Activated effector memory CD4-positive, alpha-beta T cell treated with anti-CD3 and anti-CD28 coated beads, Interleukin-2, amount 50 U/mL, for 16 hours (primary cell): ENCODE measurements at regions not wholly inside any gene's neighbourhood (a gene's known extent, or its start where the extent isn't known, plus 50 kb on each side); places are given as distances from the start of the nearest gene placed in this dataset.

Source experiments
- DNase-seq: peaks from one replicate; pipeline ENCODE4 v3.0.0-alpha.2; 2020

GRCh38 chr5:38018016-38018415 lies 178.2 kb upstream of the GDNF start:
- DNase-seq, result no peak

DNA sequence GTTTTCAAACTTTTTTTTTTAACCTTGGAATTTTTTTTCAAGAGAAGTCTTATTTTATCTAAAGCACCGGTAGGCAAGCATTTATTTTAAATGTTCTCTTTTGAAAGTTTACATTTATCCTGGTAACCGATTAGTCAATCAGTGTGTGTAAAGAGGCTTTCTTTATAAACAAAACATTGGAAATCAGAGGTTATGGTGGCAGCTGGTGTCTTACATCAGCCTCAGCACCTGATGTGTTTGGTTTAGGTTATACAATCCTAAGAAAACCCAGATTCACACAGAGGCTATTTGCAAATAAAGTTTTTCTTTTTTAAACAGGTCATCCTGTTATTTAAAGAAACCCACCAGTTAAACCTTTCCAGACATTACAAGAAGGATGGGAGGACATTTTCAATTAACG lies 173.3 kb upstream of the GDNF start:
- no peak for DNase-seq

- DNase-seq, result no peak
Observed at GRCh38 chr5:38011668-38012188, 171.9 kb upstream of the GDNF start.

- DNase-seq, result no peak
Observed at GRCh38 chr5:38009749-38010358, 170.0 kb upstream of the GDNF start.

- no peak for DNase-seq
Observed at GRCh38 chr5:38008198-38008597, 168.4 kb upstream of the GDNF start.

DNA sequence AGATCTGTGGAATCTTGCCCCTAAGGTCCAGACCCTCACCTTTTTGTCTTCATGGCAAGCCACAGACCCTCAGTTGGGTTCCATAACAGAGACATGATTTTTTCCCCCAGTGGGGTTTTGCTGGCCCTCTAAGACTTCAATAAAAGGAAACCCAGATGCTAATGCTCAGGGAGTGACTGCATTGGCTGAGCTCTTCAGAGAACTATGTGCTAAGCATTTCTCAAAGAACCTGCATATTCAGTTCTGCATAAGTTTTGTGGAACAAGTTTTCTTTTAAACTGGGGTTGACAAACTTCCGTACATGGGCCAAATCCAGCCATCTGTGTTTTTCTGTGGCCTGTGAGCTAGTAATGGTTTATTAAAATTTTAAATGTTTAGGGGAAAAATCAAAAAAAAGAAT lies 159.8 kb upstream of the GDNF start:
- no peak for DNase-seq

GRCh38 chr5:37996918-37997317 lies 157.1 kb upstream of the GDNF start:
- DNase-seq, result no peak

GRCh38 chr5:37994729-37995128 lies 154.9 kb upstream of the GDNF start:
- DNase-seq, result no peak

DNA sequence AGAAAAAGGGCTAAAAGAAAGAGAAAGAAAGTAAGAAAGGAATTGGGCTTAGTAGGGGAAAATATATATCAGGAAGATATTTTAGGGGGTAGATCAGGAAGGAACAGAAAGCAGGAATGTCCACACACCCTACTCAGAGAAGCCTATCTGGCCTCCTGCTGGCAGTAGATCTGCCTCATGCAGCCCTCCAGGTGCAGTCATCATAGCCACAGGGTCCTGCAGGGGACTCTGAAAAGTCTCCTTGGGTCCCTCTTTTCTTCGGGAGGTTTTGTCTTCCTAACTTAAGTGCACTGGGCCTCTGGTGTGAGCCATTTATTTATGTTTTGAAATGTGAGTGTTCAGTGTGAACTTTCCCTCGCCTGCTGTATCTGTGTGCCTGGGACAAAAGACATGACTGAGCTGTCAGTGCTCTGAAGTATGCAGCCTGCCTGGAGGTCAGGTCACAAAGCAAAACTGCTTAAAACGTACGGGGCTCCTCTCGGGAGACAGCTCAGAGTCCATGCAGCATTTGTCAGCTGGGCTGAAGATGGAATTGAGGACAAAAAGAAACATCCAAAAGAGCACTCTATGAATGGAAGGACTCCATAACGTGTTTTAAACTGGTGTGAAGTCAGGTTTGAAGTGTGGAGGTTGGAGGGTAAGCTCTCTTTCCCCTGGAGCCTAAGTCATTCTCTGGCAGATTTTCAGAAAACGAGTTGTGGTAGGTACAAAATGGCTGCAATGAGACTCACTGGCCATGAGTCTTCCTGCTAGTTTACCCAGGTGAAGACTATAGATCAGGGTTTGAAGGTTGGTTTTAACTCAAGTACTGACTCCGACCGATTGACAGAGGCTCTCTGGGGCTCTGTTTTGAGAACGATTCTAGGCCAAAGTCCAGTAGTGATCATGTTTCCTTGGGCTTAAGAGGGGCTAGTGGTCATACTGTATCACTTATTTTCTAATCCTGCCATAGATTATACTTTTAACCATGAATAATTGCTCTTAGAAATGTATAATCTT lies 151.8 kb upstream of the GDNF start:
- no peak for DNase-seq

- DNase-seq, result no peak
Observed at GRCh38 chr5:37989884-37990283, 150.0 kb upstream of the GDNF start.

GRCh38 chr5:37988454-37989046 lies 148.7 kb upstream of the GDNF start:
- no peak for DNase-seq

DNA sequence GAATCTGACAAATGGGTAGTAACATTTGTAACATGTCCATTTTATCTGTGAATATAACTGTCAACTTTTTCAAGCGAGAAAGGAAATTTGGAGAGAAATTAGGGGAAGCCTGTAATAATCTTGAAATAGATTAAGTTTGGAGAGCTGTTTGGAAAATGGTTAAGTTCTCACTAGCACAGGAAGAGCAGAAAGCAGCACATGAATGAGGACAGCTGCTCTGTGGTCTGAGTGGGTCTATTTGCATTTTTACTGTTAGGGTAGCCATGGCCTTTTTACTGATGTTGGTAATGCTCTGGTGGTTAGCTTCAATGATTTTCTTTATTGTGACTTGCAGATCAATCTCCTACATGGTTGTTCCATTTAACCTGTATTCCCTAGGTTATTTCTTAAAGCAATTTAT lies 144.5 kb upstream of the GDNF start:
- no peak for DNase-seq

- DNase-seq, result no peak
Observed at GRCh38 chr5:37983463-37983862, 143.6 kb upstream of the GDNF start.

GRCh38 chr5:37979559-37979958 lies 139.7 kb upstream of the GDNF start:
- DNase-seq, result no peak

- DNase-seq, result no peak
Observed at GRCh38 chr5:37975531-37975930, 135.7 kb upstream of the GDNF start.

GRCh38 chr5:37971483-37972024 lies 131.7 kb upstream of the GDNF start:
- DNase-seq, result no peak

DNA sequence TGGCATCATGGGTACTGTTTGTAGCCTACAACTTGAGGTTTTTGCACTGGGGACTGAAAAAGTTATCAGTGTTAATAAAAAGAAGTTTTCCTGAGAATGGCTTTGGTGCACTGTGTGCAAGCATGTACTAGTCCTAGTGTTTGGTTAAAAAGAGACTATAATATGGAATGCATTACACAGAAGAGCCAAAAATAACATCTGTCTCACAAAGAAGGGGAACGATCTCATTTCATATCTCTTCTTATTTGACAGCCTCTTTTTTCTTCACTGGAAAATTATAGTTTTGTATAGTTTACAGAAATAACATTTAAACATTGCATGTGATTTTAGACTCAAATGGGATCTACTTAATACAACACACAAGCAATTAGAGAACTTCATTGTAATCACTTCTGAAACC lies 127.0 kb upstream of the GDNF start:
- DNase-seq, result no peak

DNA sequence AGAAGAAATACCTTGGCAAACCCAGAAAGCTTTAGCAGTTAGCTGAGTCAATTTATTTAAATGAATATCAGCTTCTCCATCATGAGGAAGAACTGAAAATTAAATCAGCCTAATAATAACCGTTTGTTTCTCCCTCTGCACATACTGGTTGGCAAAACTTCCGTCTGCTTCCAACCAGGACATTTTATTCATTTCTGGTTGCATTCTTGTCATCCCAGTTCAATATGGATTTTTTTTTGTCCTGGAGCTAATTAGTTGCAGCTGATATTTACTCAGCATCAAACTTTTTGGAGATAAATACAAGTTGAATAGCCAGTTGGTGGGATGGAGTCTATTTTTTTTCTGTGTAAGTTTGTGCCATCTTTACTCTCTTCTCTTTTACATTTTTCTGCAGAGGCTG lies 126.5 kb upstream of the GDNF start:
- DNase-seq, result no peak

DNA sequence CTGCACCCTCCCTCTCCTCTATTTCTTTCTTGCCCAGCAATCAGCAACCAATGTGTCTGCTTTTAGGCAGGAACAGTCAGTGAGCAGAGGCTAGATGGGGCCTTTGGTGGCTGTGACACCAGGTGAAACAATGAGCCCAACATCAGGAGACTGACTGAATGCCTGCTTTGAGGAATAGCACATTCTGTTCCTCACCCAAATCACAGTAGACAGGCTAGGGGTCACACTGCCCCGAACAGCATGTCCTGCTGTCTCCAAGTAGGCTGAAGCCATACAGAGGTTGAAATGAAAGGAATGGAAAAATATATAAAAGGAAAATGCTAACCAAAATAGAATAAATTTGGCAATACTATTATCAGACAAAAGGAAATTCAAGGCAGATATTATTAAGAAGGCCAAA lies 122.5 kb upstream of the GDNF start:
- DNase-seq, result no peak

DNA sequence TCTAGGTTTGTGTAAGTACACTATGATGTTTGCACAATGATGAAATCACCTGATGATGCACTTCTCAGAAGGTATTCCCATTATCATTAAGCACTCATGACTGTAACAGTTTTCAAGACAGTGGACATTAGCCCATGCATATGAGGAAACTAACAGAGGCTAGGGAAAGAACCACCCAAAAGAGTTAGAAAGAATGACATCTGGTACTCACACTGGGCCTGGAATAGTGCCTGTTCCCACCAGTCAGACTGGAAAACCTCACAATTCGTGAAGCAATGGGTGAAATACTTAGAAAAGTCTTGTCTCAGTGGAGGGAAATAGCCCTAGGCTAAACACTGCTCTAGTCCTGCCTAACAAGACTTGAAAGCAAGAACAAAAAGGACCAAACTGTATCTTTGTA lies 117.4 kb upstream of the GDNF start:
- no peak for DNase-seq

- DNase-seq, result no peak
Observed at GRCh38 chr5:37955748-37956147, 115.9 kb upstream of the GDNF start.

DNA sequence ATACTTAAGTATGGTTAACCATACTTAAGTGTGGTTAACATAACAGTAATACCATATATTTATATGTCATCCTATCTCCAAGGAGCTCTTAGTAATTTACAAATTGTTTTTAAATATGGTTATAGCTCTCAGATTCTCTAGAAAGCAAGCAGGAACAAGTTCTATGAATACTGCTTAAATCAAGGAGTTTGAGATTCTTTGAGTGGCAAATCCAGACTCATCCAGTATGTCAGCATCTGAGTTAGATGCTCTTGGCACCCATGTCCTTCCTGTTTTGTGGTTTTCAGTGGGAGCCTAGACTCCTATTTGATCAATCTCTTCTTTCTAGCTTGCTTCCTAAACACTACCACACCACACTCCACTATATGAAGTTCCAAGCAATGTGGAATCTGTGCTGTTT lies 114.7 kb upstream of the GDNF start:
- no peak for DNase-seq

DNA sequence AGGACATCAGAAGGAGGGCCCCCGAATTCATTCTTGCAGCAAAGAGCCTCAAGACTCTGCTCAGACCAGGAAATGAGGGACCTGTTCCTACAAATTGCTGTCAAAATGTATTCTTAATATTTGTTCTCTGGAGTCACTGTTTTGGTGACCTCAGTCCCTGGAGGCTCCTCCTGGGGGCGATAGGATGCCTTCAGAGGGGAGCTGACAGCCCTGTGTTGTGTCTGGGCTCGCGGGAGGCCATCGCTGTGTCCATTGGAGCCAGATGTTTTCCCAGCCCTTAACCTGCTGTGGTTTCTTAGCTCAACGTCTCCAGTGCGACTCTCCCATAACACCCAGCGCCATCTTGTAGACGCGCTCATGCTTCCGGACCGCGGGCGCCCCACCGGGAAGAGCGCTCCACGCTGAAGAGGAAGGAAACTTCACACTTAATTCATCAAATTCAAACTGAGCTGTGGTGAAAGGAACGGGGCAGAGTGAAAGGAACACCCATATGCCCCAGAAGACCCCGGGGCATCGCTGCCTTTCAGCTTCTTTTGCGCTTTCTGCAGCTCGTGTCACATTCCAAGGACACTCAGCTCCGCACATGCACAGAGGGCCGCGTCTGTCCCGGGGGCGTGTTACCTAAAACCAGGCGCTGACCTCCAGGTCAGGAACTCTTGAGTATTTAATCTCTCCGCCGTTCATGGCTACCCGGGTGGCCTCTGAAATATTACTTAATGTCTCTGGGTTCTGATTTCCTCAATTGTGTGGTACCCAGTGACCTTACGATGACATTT lies 112.3 kb upstream of the GDNF start:
- DNase-seq, result no peak
